ENCODE measurements at regions not wholly inside any gene's neighbourhood (a gene's known extent, or its start where the extent isn't known, plus 50 kb on each side); places are given as distances from the start of the nearest gene placed in this dataset.

GRCh38 chr4:144868309-144868708 is 222.4 kb downstream of the HHIP start:
- Histone ChIP-seq H3K4me3 (replicated peaks in 1 of 3; ENCODE audit: insufficient read depth in 1 of 3, low read depth in 1 of 3, low read length in 3 of 3) (no peak overlapping the region), H4K20me1 (replicated peaks; ENCODE audit: control insufficient read depth, extremely low read depth, insufficient read depth, low read length) (no peaks in the 10 kb centered on the region), H3K36me3 (ENCODE audit: control insufficient read depth in 2 of 2, extremely low read depth in 1 of 2, insufficient read depth in 2 of 2, low read length in 2 of 2) (no peaks in the 10 kb centered on the region), H2AFZ (ENCODE audit: low read depth, low read length) (no peak overlapping the region), H3K27ac (ENCODE audit: insufficient read depth, low read depth, low read length) (no peak overlapping the region), H3K4me2 (ENCODE audit: insufficient read depth, low read length) (no peak overlapping the region), H3K4me1 (ENCODE audit: control insufficient read depth, extremely low read depth, insufficient read depth, low read length) (no peaks in the 10 kb centered on the region), H3K9me1 (replicated peaks; ENCODE audit: control insufficient read depth, extremely low read depth, insufficient read depth, low read length) (no peaks in the 10 kb centered on the region), H3K27me3 (ENCODE audit: control insufficient read depth in 2 of 2, insufficient read depth in 2 of 2, low read length in 2 of 2) (no peaks in the 10 kb centered on the region), H3K9ac (replicated peaks; ENCODE audit: extremely low read depth, insufficient read depth, low read length) (no peak overlapping the region), H3K79me2 (ENCODE audit: control insufficient read depth, insufficient read depth, low read length) (no peaks in the 10 kb centered on the region), H3K9me3 (replicated peaks; ENCODE audit: control insufficient read depth, insufficient read depth, low read length) (no peaks in the 10 kb centered on the region)
- intact Hi-C loops (cut with micrococcal nuclease) (no loop called here), dilution Hi-C loops (cut with MboI; ENCODE audit: extremely low pct_ligation_motif_present, low sequenced_read_pairs) (no loop called here)
- BruUV-seq (replicated peaks): no TSS peak
- ChIA-PET POLR2A (no interaction called here), CTCF (interaction anchor here (0.9 kb wide), 1 partner anchor 9 kb away, joined by 3 read pairs; no protein-coding TSS in a partner anchor)
- TF ChIP-seq EZH2 (IDR thresholded peaks at IDR 0.05; ENCODE audit: borderline replicate concordance, low read depth, low read length, severe bottlenecking) (no peak), CTCF (IDR thresholded peaks at IDR 0.05; ENCODE audit: extremely low read depth in 1 of 2, insufficient read depth in 1 of 2, low read depth in 1 of 2, low read length in 2 of 2) (no peak), POLR2AphosphoS5 (IDR thresholded peaks at IDR 0.05; ENCODE audit: insufficient read depth, low read depth, low read length) (no peak), MAX (IDR thresholded peaks at IDR 0.05; ENCODE audit: insufficient read depth, insufficient read length) (no peak), MYC (IDR thresholded peaks at IDR 0.05; ENCODE audit: low read depth, low read length) (no peak), POLR2A (IDR thresholded peaks at IDR 0.05; ENCODE audit: low read depth, low read length) (no peak), GATA2 (IDR thresholded peaks at IDR 0.05; ENCODE audit: insufficient read depth, insufficient read length, low read depth, low read length) (no peak), FOS (IDR thresholded peaks at IDR 0.05; ENCODE audit: borderline replicate concordance, insufficient read depth, low read length) (no peak), JUN (IDR thresholded peaks at IDR 0.05; ENCODE audit: borderline replicate concordance, insufficient read depth, insufficient read length, low read depth) (no peak)
- DNase-seq (ENCODE audit: low read depth, low spot score): no peak
- no peak for FAIRE-seq
